Stimulated activated naive CD4-positive, alpha-beta T cell treated with Interleukin-2 at 50 U/mL for 16 hours (primary cell): ENCODE measurements at regions not wholly inside any gene's neighbourhood (a gene's known extent, or its start where the extent isn't known, plus 50 kb on each side); places are given as distances from the start of the nearest gene placed in this dataset.
"Not testable (repeated sequence)": the region's sequence is repeated elsewhere in the genome, so short reads cannot be mapped to it uniquely, and the experiment has no call there.

Source experiments
- DNase-seq: peaks from one replicate; lab custom pipeline; 2025; lab: John Stamatoyannopoulos, UW

GRCh38 chr7:55261386-55261770 is 103.8 kb upstream of the LANCL2 start:
- DNase-seq: no peak

- not testable (repeated sequence) for DNase-seq
These were observed 99.8 kb upstream of the LANCL2 start for GRCh38 chr7:55265328-55265727.

GRCh38 chr7:55265836-55266642 is 99.1 kb upstream of the LANCL2 start:
- DNase-seq: no peak

- no peak for DNase-seq
These were observed 94.0 kb upstream of the LANCL2 start for GRCh38 chr7:55271069-55271626.

- DNase-seq: no peak
These were observed 93.5 kb upstream of the LANCL2 start for GRCh38 chr7:55271661-55272060.

- no peak for DNase-seq
These were observed 92.8 kb upstream of the LANCL2 start for GRCh38 chr7:55272328-55272727.

- DNase-seq: no peak
These were observed 91.8 kb upstream of the LANCL2 start for GRCh38 chr7:55273186-55273980.

- no peak for DNase-seq
These were observed 91.0 kb upstream of the LANCL2 start for GRCh38 chr7:55274156-55274555.

- DNase-seq: no peak
These were observed 89.6 kb upstream of the LANCL2 start for GRCh38 chr7:55275291-55276200.

- no peak for DNase-seq
These were observed 88.4 kb upstream of the LANCL2 start for GRCh38 chr7:55276572-55277295.

- no peak for DNase-seq
These were observed 87.2 kb upstream of the LANCL2 start for GRCh38 chr7:55277916-55278315.

- no peak for DNase-seq
These were observed 86.8 kb upstream of the LANCL2 start for GRCh38 chr7:55278321-55278720.

- no peak for DNase-seq
These were observed 85.9 kb upstream of the LANCL2 start for GRCh38 chr7:55279080-55279845.

- DNase-seq: peak; percentile 39
These were observed 85.1 kb upstream of the LANCL2 start for GRCh38 chr7:55280031-55280454.

GRCh38 chr7:55285665-55286064 is 79.5 kb upstream of the LANCL2 start:
- DNase-seq: no peak

GRCh38 chr7:55286666-55287065 is 78.5 kb upstream of the LANCL2 start:
- no peak for DNase-seq

GRCh38 chr7:55288070-55288824 is 76.9 kb upstream of the LANCL2 start:
- no peak for DNase-seq

GRCh38 chr7:55296070-55296469 is 69.1 kb upstream of the LANCL2 start:
- no peak for DNase-seq

- no peak for DNase-seq
These were observed 65.7 kb upstream of the LANCL2 start for GRCh38 chr7:55299273-55299967.
